HG03103 (cell line): ENCODE measurements at regions not wholly inside any gene's neighbourhood (a gene's known extent, or its start where the extent isn't known, plus 50 kb on each side); places are given as distances from the start of the nearest gene placed in this dataset.

Experiments
- ATAC-seq: cut with Tn5 transposase; IDR thresholded peaks from one replicate; pipeline ENCODE4 v1.9.1; 2021; ENCODE audit warnings: low read depth; ENCODE audit not compliant: unreplicated experiment

- ATAC-seq = no peak
Measured at GRCh38 chr2:236936446-236936940, 149.2 kb upstream of the COPS8 start.

- ATAC-seq = no peak
Measured at GRCh38 chr2:236938126-236938525, 147.6 kb upstream of the COPS8 start.

GRCh38 chr2:236939271-236939670 is 146.4 kb upstream of the COPS8 start:
- no peak for ATAC-seq

GRCh38 chr2:236939721-236940231 is 145.9 kb upstream of the COPS8 start:
- ATAC-seq = no peak

- no peak for ATAC-seq
Measured at GRCh38 chr2:236940497-236940896, 145.2 kb upstream of the COPS8 start.

- no peak for ATAC-seq
Measured at GRCh38 chr2:236940916-236941520, 144.7 kb upstream of the COPS8 start.

- ATAC-seq = no peak
Measured at GRCh38 chr2:236941551-236941950, 144.1 kb upstream of the COPS8 start.

- no peak for ATAC-seq
Measured at GRCh38 chr2:236942554-236942953, 143.1 kb upstream of the COPS8 start.

- ATAC-seq = no peak
Measured at GRCh38 chr2:236943068-236943467, 142.6 kb upstream of the COPS8 start.

- ATAC-seq = no peak
Measured at GRCh38 chr2:236943841-236944513, 141.7 kb upstream of the COPS8 start.

- no peak for ATAC-seq
Measured at GRCh38 chr2:236944561-236944960, 141.1 kb upstream of the COPS8 start.

GRCh38 chr2:236945431-236946016 is 140.2 kb upstream of the COPS8 start:
- no peak for ATAC-seq

- no peak for ATAC-seq
Measured at GRCh38 chr2:236946871-236947270, 138.8 kb upstream of the COPS8 start.

- ATAC-seq = no peak
Measured at GRCh38 chr2:236947294-236947693, 138.4 kb upstream of the COPS8 start.

- no peak for ATAC-seq
Measured at GRCh38 chr2:236947896-236948295, 137.8 kb upstream of the COPS8 start.

GRCh38 chr2:236949089-236949905 is 136.4 kb upstream of the COPS8 start:
- ATAC-seq = no peak

- ATAC-seq = no peak
Measured at GRCh38 chr2:236951830-236952475, 133.7 kb upstream of the COPS8 start.

- no peak for ATAC-seq
Measured at GRCh38 chr2:236954641-236955040, 131.0 kb upstream of the COPS8 start.

- ATAC-seq = no peak
Measured at GRCh38 chr2:236955521-236956030, 130.1 kb upstream of the COPS8 start.

- no peak for ATAC-seq
Measured at GRCh38 chr2:236956031-236956618, 129.6 kb upstream of the COPS8 start.
